Smooth muscle cell (in vitro differentiated cells): ENCODE measurements at regions not wholly inside any gene's neighbourhood (a gene's known extent, or its start where the extent isn't known, plus 50 kb on each side); places are given as distances from the start of the nearest gene placed in this dataset.

Experiments used
- DNase-seq: peaks from one replicate; lab custom pipeline; 2025; ENCODE audit not compliant: unreplicated experiment; lab: John Stamatoyannopoulos, UW
- H2AFZ ChIP-seq: fragments of 200-600 bp; sonication (generic); 2 replicates; pipeline ENCODE4 v1.6.0; 2016; ENCODE audit warnings: antibody characterized with exemption, low read depth, mild to moderate bottlenecking
- H3F3A ChIP-seq: fragments of 200-600 bp; sonication (generic); 2 replicates; pipeline ENCODE4 v1.6.0; 2017; ENCODE audit warnings: antibody characterized with exemption, low read depth
- H3K27ac ChIP-seq: fragments of 200-600 bp; sonication (generic); 2 replicates; pipeline ENCODE4 v1.5.1; 2016; ENCODE audit warnings: low read depth, mild to moderate bottlenecking
- H3K27me3 ChIP-seq: fragments of 200-600 bp; sonication (generic); 2 replicates; pipeline ENCODE4 v1.6.1; 2016; ENCODE audit warnings: low read depth, mild to moderate bottlenecking
- H3K36me3 ChIP-seq: fragments of 200-600 bp; sonication (generic); 2 replicates; pipeline ENCODE4 v1.5.1; 2016; ENCODE audit warnings: low read depth
- H3K4me1 ChIP-seq: fragments of 200-600 bp; sonication (generic); 2 replicates; pipeline ENCODE4 v1.5.1; 2016; ENCODE audit warnings: low read depth
- H3K4me2 ChIP-seq: fragments of 200-600 bp; sonication (generic); 2 replicates; pipeline ENCODE4 v1.6.0; 2016; ENCODE audit warnings: mild to moderate bottlenecking
- H3K4me3 ChIP-seq: fragments of 200-600 bp; sonication (generic); 2 replicates; pipeline ENCODE4 v1.5.1; 2016; ENCODE audit warnings: mild to moderate bottlenecking
- H3K79me2 ChIP-seq: fragments of 200-600 bp; sonication (generic); 2 replicates; pipeline ENCODE4 v1.6.0; 2016; ENCODE audit warnings: low read depth, mild to moderate bottlenecking
- H3K9ac ChIP-seq: fragments of 200-600 bp; sonication (generic); 2 replicates; pipeline ENCODE4 v1.6.0; 2016; ENCODE audit warnings: low read depth
- H3K9me3 ChIP-seq: fragments of 200-600 bp; sonication (generic); replicated peaks from 2 replicates; pipeline ENCODE4 v1.5.1; 2016; ENCODE audit warnings: low read depth
- H4K20me1 ChIP-seq: fragments of 200-600 bp; sonication (generic); 2 replicates; pipeline ENCODE4 v1.6.0; 2016; ENCODE audit warnings: low read depth
- WGBS: methylation state at CpG from one replicate; pipeline ENCODE4 v1.1.7; 2016; ENCODE audit warnings: low lambda C conversion rate; 5-methylcytosine and 5-hydroxymethylcytosine counted together
- TF ChIP-seq, protein P1 (sequence below): fragments of 200-600 bp; sonication (generic); IDR thresholded peaks from 2 replicates; pipeline ENCODE4 v1.5.1; 2017; ENCODE audit warnings: borderline replicate concordance, mild to moderate bottlenecking, antibody characterized with exemption; ENCODE audit not compliant: insufficient read depth, poor library complexity, severe bottlenecking

- no peak overlapping the region for H3K9ac ChIP-seq
- DNase-seq, result no peak
- no peak overlapping the region for H3K27ac ChIP-seq
- H3K36me3 ChIP-seq, result no peaks in the 10 kb centered on the region
- no peaks in the 10 kb centered on the region for H3K4me1 ChIP-seq
- H3F3A ChIP-seq, result peaks cover 7% of the 10 kb centered on the region
- no peaks in the 10 kb centered on the region for H3K27me3 ChIP-seq
- no peak overlapping the region for H2AFZ ChIP-seq
- TF ChIP-seq, protein P1, sequence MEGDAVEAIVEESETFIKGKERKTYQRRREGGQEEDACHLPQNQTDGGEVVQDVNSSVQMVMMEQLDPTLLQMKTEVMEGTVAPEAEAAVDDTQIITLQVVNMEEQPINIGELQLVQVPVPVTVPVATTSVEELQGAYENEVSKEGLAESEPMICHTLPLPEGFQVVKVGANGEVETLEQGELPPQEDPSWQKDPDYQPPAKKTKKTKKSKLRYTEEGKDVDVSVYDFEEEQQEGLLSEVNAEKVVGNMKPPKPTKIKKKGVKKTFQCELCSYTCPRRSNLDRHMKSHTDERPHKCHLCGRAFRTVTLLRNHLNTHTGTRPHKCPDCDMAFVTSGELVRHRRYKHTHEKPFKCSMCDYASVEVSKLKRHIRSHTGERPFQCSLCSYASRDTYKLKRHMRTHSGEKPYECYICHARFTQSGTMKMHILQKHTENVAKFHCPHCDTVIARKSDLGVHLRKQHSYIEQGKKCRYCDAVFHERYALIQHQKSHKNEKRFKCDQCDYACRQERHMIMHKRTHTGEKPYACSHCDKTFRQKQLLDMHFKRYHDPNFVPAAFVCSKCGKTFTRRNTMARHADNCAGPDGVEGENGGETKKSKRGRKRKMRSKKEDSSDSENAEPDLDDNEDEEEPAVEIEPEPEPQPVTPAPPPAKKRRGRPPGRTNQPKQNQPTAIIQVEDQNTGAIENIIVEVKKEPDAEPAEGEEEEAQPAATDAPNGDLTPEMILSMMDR, result no peak
- no peaks in the 10 kb centered on the region for H3K9me3 ChIP-seq
- 92% methylated on average over 11 of the region's 11 CpGs for WGBS
- H3K4me3 ChIP-seq, result no peak overlapping the region
- H3K79me2 ChIP-seq, result no peaks in the 10 kb centered on the region
- H4K20me1 ChIP-seq, result no peaks in the 10 kb centered on the region
- no peak overlapping the region for H3K4me2 ChIP-seq
Measured at GRCh38 chr1:229124520-229125124, 146.3 kb upstream of the RAB4A start.

DNA sequence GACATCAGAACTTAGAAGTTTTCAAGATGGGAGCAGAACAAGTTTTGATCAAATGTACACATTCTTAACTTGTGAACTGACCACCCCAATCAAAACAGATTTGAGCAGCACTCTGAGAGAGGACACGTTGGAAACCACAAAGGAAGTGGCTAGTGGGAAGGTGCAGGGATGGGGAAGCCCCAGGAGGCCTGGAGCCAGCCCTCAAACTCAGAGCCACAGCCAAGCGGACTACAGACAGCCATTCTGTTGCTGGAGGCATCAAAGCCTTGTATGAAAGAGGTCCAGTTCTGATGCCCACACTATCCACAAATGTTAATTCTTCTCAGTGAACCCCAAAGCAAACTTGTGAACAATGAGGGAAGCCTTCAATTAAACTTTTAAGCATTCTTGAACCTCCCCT, 143.6 kb upstream of the RAB4A start:
- TF ChIP-seq, protein P1, result no peak
- Histone ChIP-seq H3K9me3 (no peaks in the 10 kb centered on the region), H3K27ac (no peak overlapping the region), H4K20me1 (no peaks in the 10 kb centered on the region), H3K4me3 (no peak overlapping the region), H3K36me3 (no peaks in the 10 kb centered on the region), H3K27me3 (peaks cover 5% of the 10 kb centered on the region), H3K4me2 (no peak overlapping the region), H3K4me1 (no peaks in the 10 kb centered on the region), H2AFZ (no peak overlapping the region), H3F3A (peaks cover 7% of the 10 kb centered on the region), H3K79me2 (no peaks in the 10 kb centered on the region), H3K9ac (no peak overlapping the region)
- 48% methylated on average over 2 of the region's 2 CpGs for WGBS
- DNase-seq, result no peak

DNA sequence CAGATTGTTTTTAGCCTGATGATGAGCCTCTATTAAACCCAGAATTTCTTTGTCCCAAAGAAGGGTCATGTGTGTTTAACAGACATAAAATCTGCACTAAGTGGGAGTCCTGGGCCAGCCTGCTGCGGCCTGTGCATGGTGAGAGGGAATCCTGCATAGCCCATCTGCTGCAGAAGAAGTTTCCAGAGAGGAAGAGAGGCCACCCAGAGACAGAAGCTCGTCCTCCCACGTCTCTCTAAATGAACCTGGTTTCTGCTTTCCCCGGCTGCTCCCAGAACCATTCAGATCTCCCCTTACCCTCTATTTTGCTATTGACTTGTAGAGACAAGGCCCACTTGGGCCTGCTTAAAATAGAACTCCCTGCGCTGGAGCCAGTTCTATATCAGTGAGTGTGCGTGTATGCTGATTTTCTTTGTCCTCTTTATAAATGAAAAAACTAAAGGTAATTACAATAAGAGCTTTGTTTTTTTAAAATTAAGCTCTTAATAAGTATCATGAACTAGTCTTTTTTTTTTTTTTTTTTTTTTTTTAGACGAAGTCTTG, 142.8 kb upstream of the RAB4A start:
- H3K36me3 ChIP-seq, result no peaks in the 10 kb centered on the region
- DNase-seq, result no peak
- H4K20me1 ChIP-seq, result no peaks in the 10 kb centered on the region
- H3K9me3 ChIP-seq, result no peaks in the 10 kb centered on the region
- H3K27me3 ChIP-seq, result peaks cover 5% of the 10 kb centered on the region
- peaks cover 7% of the 10 kb centered on the region for H3F3A ChIP-seq
- no peaks in the 10 kb centered on the region for H3K79me2 ChIP-seq
- H3K4me2 ChIP-seq, result no peak overlapping the region
- H3K4me3 ChIP-seq, result no peak overlapping the region
- no peak overlapping the region for H3K9ac ChIP-seq
- no peak overlapping the region for H2AFZ ChIP-seq
- 74% methylated on average over 7 of the region's 7 CpGs for WGBS
- H3K4me1 ChIP-seq, result no peaks in the 10 kb centered on the region
- H3K27ac ChIP-seq, result no peak overlapping the region
- TF ChIP-seq, protein P1, result no peak
